Effector memory CD8-positive, alpha-beta T cell (primary cell): ENCODE measurements at regions not wholly inside any gene's neighbourhood (a gene's known extent, or its start where the extent isn't known, plus 50 kb on each side); places are given as distances from the start of the nearest gene placed in this dataset.
"Not testable (repeated sequence)": the region's sequence is repeated elsewhere in the genome, so short reads cannot be mapped to it uniquely, and the experiment has no call there.

Experiments
- ATAC-seq: fragments of 150-1000 bp; cut with Tn5 transposase; replicated peaks from 2 replicates; pipeline ENCODE4 v1.10.0; 2021; ENCODE audit warnings: mild to moderate bottlenecking, moderate library complexity
- DNase-seq, 3 experiments: peaks; one replicate each; pipeline ENCODE4 v3.0.0; 2021
- H3K27ac Mint-ChIP-seq, 2 donors: one replicate each; pipeline ENCODE4 v1.8.0; 2022; ENCODE audit warnings: mild to moderate bottlenecking in 2 of 2, mixed read lengths in 2 of 2, moderate library complexity in 2 of 2
- H3K27me3 Mint-ChIP-seq, 2 donors: one replicate each; pipeline ENCODE4 v1.8.0; 2022; ENCODE audit warnings: mixed read lengths in 2 of 2
- H3K36me3 Mint-ChIP-seq: one replicate; pipeline ENCODE4 v1.8.0; 2022; ENCODE audit warnings: mild to moderate bottlenecking, moderate library complexity, mixed read lengths; ENCODE audit not compliant: insufficient read depth
- H3K4me1 Mint-ChIP-seq, 2 donors: one replicate each; pipeline ENCODE4 v1.8.0; 2022; ENCODE audit warnings: low read depth in 2 of 2, mixed read lengths in 2 of 2
- H3K4me3 Mint-ChIP-seq, 2 donors: one replicate each; pipeline ENCODE4 v1.8.0; 2022; ENCODE audit warnings: mild to moderate bottlenecking in 2 of 2, mixed read lengths in 2 of 2, moderate library complexity in 2 of 2
- H3K9me3 Mint-ChIP-seq, 2 donors: one replicate each; pipeline ENCODE4 v1.8.0; 2022; ENCODE audit warnings: mixed read lengths in 2 of 2

DNA sequence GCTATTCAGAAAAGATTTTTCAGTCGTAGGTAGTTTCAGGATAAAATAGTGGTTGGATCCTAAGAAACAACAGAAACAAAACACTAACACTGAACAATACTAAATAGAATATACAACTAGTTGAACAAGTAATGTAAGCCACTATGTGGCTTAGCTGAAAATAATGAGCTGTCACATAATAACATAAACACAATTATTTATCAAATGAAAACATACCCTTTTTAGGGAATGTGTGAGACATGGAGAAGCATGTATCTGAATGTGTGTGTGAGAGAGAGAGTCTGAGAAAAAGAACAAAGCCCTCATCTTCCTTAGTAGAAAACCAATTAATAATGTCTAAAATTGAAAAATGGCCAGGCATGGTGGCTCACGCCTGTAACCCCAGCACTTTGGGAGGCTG lies 122.6 kb upstream of the LOC128125822 start:
- H3K36me3 Mint-ChIP-seq: no peaks in the 10 kb centered on the region
- no peak overlapping the region for H3K4me3 Mint-ChIP-seq
- ATAC-seq (no peak), DNase-seq (no peak)
- no peak overlapping the region for H3K27ac Mint-ChIP-seq
- no peaks in the 10 kb centered on the region for H3K27me3 Mint-ChIP-seq
- no peaks in the 10 kb centered on the region for H3K4me1 Mint-ChIP-seq
- no peaks in the 10 kb centered on the region for H3K9me3 Mint-ChIP-seq

DNA sequence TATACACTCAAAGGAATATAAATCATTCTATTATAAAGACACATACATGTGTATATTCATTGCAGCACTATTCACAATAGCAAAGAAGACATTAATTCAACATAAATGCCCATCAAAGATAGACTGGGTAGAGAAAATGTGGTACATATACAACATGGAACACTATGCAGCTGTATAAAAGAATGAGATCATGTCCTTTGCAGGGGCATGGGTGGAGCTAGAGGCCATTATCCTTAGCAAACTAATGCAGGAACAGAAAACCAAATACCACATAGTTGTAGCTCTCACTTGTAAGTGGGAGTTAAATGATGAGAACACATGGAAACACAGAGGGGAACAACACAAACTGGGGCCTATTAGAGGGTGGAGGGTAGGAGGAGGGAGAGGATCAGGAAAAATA lies 121.0 kb upstream of the LOC128125822 start:
- H3K27me3 Mint-ChIP-seq: no peaks in the 10 kb centered on the region
- no peaks in the 10 kb centered on the region for H3K9me3 Mint-ChIP-seq
- no peak overlapping the region for H3K27ac Mint-ChIP-seq
- no peaks in the 10 kb centered on the region for H3K36me3 Mint-ChIP-seq
- H3K4me3 Mint-ChIP-seq: no peak overlapping the region
- H3K4me1 Mint-ChIP-seq: no peaks in the 10 kb centered on the region
- no peak for DNase-seq
- ATAC-seq: no peak

DNA sequence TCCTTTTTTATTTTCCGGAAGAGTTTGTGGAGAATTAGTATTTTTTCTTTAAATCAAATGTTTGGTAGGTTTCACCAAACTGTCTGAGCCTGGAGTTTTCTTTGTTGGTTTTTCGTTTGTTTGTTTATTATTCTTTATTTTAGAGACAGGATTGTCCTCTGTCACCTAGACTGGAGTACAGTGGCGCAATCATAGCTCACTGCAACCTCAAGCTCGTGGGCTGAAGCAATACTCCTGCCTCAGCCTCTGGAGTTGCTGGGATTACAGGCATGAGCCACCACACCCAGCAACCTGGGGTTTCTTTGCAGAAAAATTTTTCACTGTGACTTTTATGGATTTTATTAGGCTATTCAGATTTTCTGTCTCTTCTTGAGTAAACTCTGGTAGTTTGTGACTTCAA lies 120.2 kb upstream of the LOC128125822 start:
- no peaks in the 10 kb centered on the region for H3K4me1 Mint-ChIP-seq
- H3K27ac Mint-ChIP-seq: no peak overlapping the region

GRCh38 chr6:63456734-63457133 lies 115.5 kb upstream of the LOC128125822 start:
- H3K27me3 Mint-ChIP-seq: peaks cover 0 to 9% of the 10 kb centered on the region in 2 donors
- H3K9me3 Mint-ChIP-seq: peaks cover 0 to 2% of the 10 kb centered on the region in 2 donors
- H3K4me1 Mint-ChIP-seq: no peaks in the 10 kb centered on the region
- no peak overlapping the region for H3K4me3 Mint-ChIP-seq
- no peak overlapping the region for H3K27ac Mint-ChIP-seq
- no peak for ATAC-seq
- DNase-seq: no peak
- H3K36me3 Mint-ChIP-seq: no peaks in the 10 kb centered on the region

More for the DNA sequence above, 120.2 kb upstream of the LOC128125822 start:
- no peak for ATAC-seq
- DNase-seq: no peak
- H3K9me3 Mint-ChIP-seq: no peaks in the 10 kb centered on the region
- H3K27me3 Mint-ChIP-seq: no peaks in the 10 kb centered on the region
- no peaks in the 10 kb centered on the region for H3K36me3 Mint-ChIP-seq
- H3K4me3 Mint-ChIP-seq: no peak overlapping the region

DNA sequence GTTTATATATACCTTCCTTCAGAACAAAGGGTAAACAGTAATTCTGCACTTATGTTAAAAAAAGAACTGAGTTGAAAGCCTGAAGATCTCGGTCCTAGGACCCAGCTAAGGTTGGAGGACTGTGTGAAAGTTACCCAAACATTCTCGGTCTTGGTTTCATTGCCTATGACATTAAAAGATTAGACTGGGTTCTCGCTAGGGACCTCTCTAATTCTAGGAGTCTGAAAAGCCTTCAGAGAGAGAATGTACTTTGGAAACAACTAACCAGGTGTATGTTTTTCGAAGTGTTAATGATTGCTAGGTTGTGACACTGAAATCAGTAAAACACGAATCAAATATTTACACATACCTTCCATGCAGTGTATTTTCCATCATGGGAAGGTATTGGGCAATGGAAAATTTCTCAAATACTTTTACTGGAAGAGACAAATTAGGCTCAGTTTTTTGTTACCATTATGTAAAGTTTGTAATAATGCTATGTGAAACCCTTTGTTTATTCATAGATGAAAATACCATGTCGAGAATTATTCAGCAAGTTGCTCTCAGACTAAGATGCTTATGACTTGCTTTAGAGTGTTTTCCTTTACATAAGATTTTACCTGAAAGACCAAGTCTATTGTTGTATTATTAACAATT lies 113.7 kb upstream of the LOC128125822 start:
- Mint-ChIP-seq H3K4me3 (no peak overlapping the region), H3K27me3 (peaks cover 0 to 14% of the 10 kb centered on the region in 2 donors), H3K36me3 (no peaks in the 10 kb centered on the region), H3K27ac (no peak overlapping the region), H3K9me3 (peaks cover 0 to 2% of the 10 kb centered on the region in 2 donors), H3K4me1 (no peaks in the 10 kb centered on the region)
- ATAC-seq: no peak
- no peak for DNase-seq

- ATAC-seq (no peak), DNase-seq (no peak)
- H3K4me1 Mint-ChIP-seq: no peaks in the 10 kb centered on the region
- no peak overlapping the region for H3K4me3 Mint-ChIP-seq
- H3K27me3 Mint-ChIP-seq: peaks cover 0 to 14% of the 10 kb centered on the region in 2 donors
- no peaks in the 10 kb centered on the region for H3K36me3 Mint-ChIP-seq
- H3K9me3 Mint-ChIP-seq: peaks cover 0 to 2% of the 10 kb centered on the region in 2 donors
- no peak overlapping the region for H3K27ac Mint-ChIP-seq
Measured at GRCh38 chr6:63459814-63460213, 112.5 kb upstream of the LOC128125822 start.

DNA sequence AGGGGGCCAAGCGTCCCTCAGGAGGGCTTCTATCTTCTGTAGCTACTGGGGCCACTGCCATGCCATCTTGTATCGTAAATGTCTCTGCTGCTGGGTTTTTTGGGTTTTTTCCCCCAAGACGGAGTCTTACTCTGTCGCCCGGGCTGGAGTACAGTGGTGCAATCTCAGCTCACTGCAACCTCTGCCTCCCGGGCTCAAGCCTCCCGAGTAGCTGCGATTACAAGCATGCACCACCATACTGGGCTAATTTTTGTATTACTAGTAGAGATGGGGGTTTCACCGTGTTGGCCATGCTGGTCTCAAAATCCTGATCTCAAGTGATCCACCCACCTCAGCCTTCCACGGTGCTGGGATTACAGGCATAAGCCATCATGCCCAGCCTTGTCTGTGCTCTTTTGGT lies 111.3 kb upstream of the LOC128125822 start:
- Mint-ChIP-seq H3K4me1 (no peaks in the 10 kb centered on the region), H3K4me3 (no peak overlapping the region), H3K9me3 (peaks cover 0 to 2% of the 10 kb centered on the region in 2 donors), H3K27me3 (peaks cover 0 to 14% of the 10 kb centered on the region in 2 donors), H3K27ac (no peak overlapping the region), H3K36me3 (no peaks in the 10 kb centered on the region)
- DNase-seq: no peak
- ATAC-seq: no peak

DNA sequence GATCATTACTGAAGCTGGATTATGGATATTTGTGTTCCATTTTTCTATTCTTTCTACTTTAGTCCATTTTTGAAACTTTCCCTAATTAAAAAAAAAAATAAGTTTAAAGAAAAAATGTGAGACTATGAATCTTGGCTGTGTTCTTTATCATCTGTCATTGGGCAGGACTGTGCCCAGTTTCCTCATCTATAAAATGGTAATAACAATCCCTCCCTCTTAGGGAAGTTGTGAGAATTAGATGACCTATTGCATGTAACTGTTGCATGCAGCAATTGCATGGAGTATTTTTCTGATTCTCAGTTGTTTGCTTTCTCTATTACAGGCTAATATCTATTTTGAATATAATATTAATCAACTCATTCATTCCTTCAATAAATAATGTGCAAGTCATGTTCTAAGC lies 108.2 kb upstream of the LOC128125822 start:
- no peak for ATAC-seq
- Mint-ChIP-seq H3K9me3 (peaks cover 0 to 2% of the 10 kb centered on the region in 2 donors), H3K27me3 (peaks cover 2 to 14% of the 10 kb centered on the region in 2 donors), H3K4me3 (no peak overlapping the region), H3K4me1 (no peaks in the 10 kb centered on the region), H3K27ac (no peak overlapping the region), H3K36me3 (no peaks in the 10 kb centered on the region)
- no peak for DNase-seq

- DNase-seq (no peak), ATAC-seq (no peak)
- H3K27ac Mint-ChIP-seq: no peak overlapping the region
- H3K27me3 Mint-ChIP-seq: peaks cover 4 to 14% of the 10 kb centered on the region in 2 donors
- H3K4me1 Mint-ChIP-seq: no peaks in the 10 kb centered on the region
- H3K36me3 Mint-ChIP-seq: no peaks in the 10 kb centered on the region
- peaks cover 0 to 2% of the 10 kb centered on the region in 2 donors for H3K9me3 Mint-ChIP-seq
- no peak overlapping the region for H3K4me3 Mint-ChIP-seq
Measured at GRCh38 chr6:63465750-63466149, 106.5 kb upstream of the LOC128125822 start.

DNA sequence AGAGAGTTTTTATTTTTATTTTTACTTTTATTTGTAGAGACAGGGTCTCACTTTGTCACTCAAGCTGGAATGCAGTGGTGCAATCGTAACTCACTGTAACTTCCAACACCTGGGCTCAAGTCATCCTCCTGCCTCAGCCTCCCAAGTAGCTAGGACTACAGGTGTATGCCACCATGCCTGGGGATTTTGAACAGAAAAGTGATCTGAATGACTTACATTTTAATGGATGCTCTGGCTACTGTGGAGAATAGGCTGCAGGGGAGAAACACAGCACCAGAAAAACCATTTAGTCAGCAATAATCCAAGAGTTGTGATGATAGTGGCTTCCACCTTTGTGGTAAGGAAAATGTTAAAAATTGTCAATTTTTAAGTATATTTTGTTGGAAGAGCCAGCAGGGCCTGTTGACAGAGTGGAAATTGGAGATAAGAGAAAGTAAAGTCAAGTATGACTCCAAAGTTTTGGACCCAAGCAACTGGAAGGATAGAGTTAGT lies 106.0 kb upstream of the LOC128125822 start:
- Mint-ChIP-seq H3K4me1 (no peaks in the 10 kb centered on the region), H3K27ac (no peak overlapping the region), H3K4me3 (no peak overlapping the region), H3K27me3 (peaks cover 4 to 9% of the 10 kb centered on the region in 2 donors), H3K36me3 (no peaks in the 10 kb centered on the region), H3K9me3 (peaks cover 0 to 1% of the 10 kb centered on the region in 2 donors)
- DNase-seq (no peak), ATAC-seq (no peak)

- Mint-ChIP-seq H3K36me3 (no peaks in the 10 kb centered on the region), H3K4me3 (no peak overlapping the region), H3K27me3 (peaks cover 0 to 4% of the 10 kb centered on the region in 2 donors), H3K27ac (no peak overlapping the region), H3K4me1 (no peaks in the 10 kb centered on the region), H3K9me3 (no peaks in the 10 kb centered on the region)
- DNase-seq: no peak
- no peak for ATAC-seq
Measured at GRCh38 chr6:63467247-63467954, 104.9 kb upstream of the LOC128125822 start.

GRCh38 chr6:63471145-63471544 lies 101.1 kb upstream of the LOC128125822 start:
- not testable (repeated sequence) for H3K4me1 Mint-ChIP-seq, H3K9me3 Mint-ChIP-seq, H3K36me3 Mint-ChIP-seq, ATAC-seq, H3K27ac Mint-ChIP-seq, DNase-seq, H3K27me3 Mint-ChIP-seq, H3K4me3 Mint-ChIP-seq

DNA sequence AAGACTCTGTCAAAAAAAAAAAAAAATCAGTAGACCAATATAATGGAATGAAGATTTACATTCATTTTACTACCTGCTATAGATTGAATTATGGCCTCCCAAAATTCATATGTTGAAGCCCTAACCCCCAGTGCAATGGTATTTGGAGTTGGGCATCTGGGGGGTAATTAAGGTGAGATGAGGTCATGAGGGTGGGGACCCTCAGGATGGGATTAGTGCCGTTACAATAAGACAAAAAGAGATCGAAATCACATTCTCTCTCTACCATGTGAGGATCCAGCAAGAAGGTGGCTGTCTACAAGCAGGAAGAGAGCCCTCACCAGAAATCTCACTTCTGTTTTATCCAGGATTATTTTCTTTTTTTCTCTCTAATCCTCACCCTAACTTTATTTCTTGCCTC lies 100.6 kb upstream of the LOC128125822 start:
- DNase-seq (no peak), ATAC-seq (no peak)
- no peak overlapping the region for H3K27ac Mint-ChIP-seq
- H3K36me3 Mint-ChIP-seq: peaks cover 3% of the 10 kb centered on the region
- H3K9me3 Mint-ChIP-seq: no peaks in the 10 kb centered on the region
- H3K4me1 Mint-ChIP-seq: peaks cover 0 to 2% of the 10 kb centered on the region in 2 donors
- H3K4me3 Mint-ChIP-seq: no peak overlapping the region
- H3K27me3 Mint-ChIP-seq: peaks cover 0 to 4% of the 10 kb centered on the region in 2 donors

DNA sequence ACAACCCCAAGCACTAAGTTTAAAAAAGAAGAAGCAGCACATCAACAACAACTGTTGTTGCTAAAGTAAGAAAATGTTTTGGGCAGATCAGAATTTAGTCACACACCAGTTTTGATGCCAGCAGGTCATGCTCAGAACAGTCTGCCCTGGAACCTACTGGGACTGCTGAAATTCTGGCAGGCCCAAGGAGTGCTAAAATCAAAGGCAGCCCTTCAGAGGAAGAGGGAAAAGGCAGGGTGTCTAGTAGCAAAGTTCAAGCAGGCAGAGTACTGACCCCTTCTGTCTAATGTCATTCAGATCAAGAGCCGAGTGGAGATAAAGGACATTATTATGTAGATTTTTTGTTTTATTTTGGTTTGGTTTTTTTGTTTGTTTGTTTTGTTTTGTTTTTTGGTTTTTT lies 96.6 kb upstream of the LOC128125822 start:
- ATAC-seq (no peak), DNase-seq (no peak)
- no peak overlapping the region for H3K27ac Mint-ChIP-seq
- peaks cover 3% of the 10 kb centered on the region for H3K36me3 Mint-ChIP-seq
- H3K9me3 Mint-ChIP-seq: no peaks in the 10 kb centered on the region
- no peaks in the 10 kb centered on the region for H3K27me3 Mint-ChIP-seq
- H3K4me1 Mint-ChIP-seq: peaks cover 0 to 2% of the 10 kb centered on the region in 2 donors
- no peak overlapping the region for H3K4me3 Mint-ChIP-seq
